Stimulated activated CD8-positive, alpha-beta memory T cell treated with anti-CD3 and anti-CD28 coated beads, Interleukin-12 subunit alpha, Interleukin-12 subunit beta, amount 100 ng/mL, for 24 hours (primary cell): ENCODE measurements at regions not wholly inside any gene's neighbourhood (a gene's known extent, or its start where the extent isn't known, plus 50 kb on each side); places are given as distances from the start of the nearest gene placed in this dataset.

Source experiments
- DNase-seq: peaks from one replicate; pipeline ENCODE4 v3.0.0-alpha.2; 2020; ENCODE audit errors: extremely low read depth

DNA sequence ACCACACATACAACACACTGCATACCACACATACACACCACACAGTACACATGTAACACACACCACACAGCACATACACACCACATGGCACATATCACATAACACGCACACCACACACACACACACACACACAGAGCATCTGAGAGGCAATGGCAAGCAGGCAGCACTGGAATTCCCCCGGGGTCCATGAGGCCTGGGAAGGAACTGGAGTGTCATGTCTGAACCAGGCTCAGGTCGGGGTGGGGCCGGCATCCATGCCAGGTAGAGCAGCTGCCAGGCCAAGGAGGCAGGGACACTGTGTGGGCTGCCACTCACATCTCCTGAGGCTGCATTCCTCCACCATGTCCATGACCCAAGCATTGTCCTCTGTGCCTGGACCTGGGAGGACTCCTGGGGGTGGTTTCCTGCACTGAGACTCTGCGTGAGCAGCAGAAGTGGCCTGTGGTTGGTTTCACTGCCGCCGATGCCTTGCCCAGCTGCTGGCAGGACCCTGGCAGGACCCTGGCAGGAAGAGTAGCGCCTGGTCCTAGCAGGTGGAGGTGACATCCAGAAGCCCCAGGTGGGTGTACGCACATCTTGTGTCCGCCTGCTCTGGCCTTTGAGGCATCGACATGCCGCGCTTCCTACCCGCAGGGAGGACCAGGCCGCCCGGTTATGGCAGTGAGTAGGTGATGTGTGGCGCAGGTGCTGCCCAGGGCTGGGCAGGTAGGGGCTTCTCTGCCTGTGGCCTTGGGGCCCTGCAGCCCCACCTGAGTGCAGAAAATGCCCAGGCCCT is 1280.4 kb downstream of the TBC1D22A start:
- no peak for DNase-seq

DNA sequence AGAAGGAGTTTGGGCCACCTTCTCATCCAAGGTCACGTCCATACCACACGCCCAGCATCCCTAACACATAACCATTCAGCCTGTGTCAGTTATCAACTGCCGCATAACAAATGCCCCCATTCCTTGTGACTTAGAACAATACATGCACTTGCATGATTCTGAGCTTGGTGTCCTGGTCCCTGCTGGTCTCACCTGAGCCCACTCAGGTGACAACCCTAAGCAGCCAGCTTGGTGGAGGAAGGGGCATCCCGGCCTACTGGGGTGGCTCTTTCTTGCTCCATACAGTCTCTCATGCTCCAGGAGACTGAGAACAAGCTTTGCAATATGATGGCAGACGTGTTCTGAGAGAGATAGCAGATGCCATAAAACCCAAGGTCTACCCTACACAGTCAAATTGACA is 1276.9 kb downstream of the TBC1D22A start:
- no peak for DNase-seq

DNA sequence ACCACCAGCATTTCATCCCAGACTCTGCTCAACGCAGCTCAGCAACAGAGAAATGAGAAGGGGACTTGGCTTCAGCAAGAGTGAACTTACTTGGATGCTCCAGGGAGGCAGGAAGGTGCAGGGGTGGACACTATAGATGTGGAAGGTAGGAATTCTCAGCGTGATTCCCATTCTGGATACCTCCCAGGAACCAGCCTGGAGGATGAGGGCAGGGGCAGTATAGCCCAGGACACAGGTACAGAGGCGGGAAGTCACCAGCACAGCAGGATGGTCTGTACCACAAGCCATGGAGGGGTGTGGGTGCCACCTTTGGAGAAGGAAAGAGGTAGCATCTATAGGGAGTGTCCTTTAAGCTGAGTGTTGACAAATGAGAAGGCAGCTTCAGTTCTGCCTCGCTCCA is 1275.2 kb downstream of the TBC1D22A start:
- no peak for DNase-seq

DNA sequence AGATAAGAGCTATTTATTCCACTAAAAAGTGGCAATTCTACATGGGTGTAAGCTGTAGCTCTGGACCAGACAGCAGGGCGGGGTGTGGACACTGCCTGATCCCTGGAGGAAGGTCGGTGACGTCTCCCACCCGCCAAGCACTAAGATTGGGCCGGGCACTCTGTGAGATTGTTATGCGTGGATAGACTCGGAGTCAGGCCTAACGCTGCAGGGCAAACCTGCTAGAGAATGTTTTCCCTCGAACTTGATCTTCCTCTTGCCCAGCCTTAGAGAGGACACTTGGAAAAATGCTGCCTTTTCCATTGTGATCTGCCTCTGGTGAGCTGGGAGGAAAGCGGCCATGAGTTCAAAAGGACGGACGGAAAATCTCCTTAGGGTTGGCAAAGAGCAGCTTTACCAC is 1273.4 kb downstream of the TBC1D22A start:
- DNase-seq: no peak

DNA sequence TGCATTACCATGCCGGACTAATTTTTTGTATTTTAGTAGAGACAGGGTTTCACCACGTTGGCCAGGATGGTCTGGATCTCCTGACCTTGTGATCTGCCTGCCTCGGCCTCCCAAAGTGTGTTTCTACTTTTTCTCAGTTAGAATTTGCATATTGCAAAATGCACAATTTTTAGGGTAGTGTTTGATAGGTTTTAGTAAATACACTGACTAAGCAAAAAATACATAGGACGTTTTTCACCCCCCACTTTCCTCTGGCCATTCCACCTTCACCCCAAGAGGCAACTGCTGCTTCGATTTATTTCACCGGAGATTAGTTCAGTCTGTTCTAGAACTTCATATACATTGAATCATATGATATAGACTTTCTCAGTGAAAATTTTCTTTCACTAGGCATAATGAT is 1269.1 kb downstream of the TBC1D22A start:
- DNase-seq: no peak

DNA sequence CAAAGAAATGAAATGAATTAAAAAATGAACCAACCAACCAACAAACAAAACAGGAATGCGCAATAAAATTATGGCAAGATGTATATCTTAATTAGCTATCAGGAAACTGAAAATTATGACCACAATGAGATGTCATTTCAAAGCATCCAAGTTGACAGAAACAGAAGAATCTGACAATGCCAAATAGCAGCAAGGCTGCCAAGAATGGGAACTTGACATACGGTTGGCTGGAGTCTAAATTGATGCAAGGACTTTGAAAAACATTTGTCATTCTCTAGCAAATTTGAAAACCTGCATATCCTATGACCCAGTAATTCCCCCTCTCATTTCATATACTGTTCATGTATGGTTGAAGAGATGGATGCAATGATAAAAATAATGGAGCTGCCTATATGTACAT is 1262.6 kb downstream of the TBC1D22A start:
- no peak for DNase-seq

DNA sequence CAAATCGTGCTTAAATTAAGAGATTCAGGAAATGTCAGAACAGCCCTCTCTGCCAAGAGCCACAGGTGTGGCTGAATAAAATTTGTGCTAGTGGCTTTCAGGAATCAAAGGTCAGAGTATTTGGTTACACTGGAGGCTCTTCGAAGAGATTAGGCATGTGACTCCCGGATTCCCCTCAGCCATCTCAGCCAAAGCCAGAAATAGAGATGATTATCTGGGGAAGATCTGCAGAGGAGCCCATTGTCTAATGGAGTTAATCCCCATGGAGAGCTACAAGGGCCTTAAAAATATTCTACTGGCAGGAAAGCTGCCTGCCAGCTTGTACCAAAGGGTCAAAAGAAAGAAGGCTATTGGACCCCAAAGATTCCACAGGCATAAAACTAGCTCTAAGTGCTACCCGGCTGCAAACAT is 1259.5 kb downstream of the TBC1D22A start:
- DNase-seq: no peak

DNA sequence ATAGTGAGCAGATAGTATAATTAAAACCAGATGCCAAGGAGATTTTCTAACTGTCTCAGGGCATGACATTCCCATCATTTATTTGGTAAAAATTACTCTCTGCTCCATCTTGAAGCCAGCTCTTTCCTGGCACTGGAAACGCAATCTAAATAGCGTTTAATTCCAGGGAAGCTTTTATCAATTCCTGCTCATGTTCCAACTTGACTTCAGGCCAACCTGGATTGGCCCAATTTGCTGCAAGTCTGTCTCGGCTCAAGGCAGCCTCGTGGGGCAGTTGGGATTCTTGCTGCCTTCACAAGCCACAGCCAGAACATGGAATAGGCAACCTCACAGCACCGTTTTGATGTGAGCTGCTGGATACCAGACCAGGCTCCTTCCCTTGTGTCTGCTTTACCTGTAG is 1255.9 kb downstream of the TBC1D22A start:
- no peak for DNase-seq

DNA sequence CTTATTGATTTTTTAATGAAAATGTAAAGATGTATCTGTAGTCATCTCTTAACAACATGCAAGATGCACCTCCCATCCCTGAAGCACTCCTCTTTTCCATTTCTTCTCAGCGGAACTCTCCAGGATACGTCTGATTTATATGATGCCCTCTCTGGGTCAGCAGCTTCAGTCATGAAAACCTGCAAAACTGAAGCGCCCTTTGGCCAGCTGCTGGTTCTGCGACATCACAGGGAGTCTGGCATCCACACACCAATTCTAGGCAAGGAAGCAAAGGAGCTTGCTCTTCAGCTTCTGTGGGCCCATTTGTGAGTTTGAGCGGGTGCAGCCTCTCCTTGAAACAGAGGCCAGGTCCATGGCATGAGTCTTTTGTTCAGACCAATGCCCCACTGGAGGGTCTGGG is 1253.3 kb downstream of the TBC1D22A start:
- DNase-seq: no peak

DNA sequence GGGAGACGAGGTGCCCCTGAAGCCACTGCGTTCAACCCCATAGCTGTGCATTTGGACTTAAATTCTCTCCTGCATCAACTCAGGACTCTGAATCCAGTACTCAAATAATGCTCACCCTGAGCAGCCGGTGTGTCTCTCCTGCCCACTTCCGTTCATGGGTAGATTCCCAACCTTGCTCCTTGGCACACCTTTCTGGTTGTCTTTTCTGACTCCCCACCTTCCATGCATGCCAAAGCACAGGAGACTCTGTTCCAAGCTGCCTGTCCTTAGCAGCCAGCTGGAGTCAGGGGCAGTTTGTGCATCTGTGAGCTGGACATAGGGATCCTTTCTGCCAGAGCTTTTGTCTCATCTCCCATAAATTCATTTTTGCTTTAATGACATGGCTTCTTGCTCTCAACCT is 1242.5 kb downstream of the TBC1D22A start:
- DNase-seq: no peak

DNA sequence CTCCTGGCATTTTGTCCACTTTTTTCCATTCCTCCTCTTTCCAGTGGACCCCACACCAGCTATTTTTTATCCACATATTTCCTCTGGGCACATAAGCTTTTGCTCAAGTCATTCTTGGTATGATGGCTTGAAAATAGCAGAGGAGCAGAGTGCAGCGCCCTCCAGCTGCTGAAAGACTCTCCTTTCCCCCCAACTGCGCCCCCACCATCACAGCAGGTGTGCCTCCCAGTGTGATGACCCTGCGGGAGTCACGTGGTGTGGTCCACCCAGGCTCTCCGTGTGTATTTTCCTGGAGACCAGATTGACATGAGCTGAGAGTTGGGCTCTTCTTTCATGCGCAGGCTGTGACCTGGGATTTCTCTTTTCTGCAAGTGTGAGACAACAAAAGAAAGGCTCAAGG is 1241.6 kb downstream of the TBC1D22A start:
- no peak for DNase-seq

DNA sequence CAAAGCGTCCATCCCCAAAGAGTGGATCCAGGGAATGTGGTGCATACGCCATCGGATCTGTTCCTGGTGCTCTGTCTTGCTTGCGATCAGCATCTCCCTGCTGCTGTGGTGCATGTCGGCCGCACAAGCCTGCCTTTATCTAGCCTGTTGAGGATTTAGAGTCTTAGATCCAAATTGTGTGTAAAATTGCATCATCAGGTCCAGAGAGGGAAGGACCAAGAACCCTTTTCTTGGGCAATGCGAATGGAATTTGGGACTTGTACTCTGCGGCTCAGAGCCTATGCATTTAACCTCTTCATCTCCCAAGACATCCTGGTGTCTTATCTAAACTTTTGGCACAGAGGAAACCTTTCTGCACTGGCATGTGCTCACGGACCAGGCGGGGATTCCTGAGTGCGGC is 1238.7 kb downstream of the TBC1D22A start:
- no peak for DNase-seq

DNA sequence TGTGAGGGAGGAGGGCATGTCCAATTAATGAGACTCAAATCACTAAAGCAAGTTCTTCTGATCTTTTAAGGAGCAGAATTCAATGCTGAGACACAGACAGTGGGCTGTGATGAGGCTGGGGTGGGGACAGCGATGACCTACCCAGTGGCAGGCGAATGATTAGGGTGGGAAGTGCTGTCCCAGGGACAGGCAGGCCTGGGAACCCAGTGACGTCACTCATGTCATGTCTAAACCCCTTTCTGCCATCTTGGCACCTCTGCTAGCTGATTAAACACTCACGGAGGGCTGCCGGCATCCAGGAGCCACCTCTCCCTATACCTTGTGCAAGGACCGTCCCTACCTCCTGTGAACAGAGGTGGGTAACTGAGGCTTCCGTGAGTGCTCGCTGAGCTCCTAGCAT is 1235.2 kb downstream of the TBC1D22A start:
- DNase-seq: no peak

DNA sequence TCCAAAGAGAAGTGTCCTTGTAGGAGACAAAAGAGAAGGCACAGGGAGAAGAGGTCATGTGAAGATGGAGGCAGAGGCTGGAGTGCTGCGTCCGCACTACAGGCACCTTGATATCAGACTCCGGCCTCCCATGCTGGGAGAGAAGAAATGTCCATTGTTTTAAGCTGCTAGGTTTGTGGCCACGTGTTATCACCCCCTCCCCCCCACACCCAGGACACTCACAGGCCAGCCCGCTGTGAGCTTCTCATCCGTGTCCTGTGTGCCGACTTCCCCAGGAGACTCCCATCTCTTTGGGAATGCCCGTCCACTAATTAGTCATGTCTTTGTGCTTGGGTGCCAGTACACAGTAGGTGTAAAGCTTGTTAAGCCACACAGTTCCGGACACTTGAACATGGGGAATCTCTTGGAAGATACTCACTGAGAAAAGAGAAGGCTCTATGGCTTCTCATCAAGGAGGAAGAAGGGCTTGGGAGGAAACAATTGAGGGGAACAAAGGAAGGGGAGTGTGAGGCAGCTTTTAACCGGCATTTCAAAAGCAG is 1234.7 kb downstream of the TBC1D22A start:
- no peak for DNase-seq

DNA sequence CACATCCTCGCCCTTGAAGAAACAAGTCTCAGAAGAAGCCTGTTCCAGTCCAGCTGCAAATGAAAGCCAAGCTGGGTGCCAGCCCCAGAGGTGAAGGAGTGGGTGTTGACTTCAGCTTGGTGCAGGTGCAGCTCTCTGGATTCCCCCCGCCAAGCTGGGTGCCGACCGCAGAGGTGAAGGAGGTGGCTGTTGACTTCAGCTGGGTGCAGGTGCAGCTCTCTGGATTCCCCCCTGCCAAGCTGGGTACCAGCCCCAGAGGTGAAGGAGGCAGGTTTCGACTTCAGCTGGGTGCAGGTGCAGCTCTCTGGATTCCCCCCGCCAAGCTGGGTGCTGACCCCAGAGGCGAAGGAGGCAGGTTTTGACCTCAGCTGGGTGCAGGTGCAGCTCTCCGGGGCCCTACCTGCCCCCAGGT is 1234.0 kb downstream of the TBC1D22A start:
- DNase-seq: no peak

DNA sequence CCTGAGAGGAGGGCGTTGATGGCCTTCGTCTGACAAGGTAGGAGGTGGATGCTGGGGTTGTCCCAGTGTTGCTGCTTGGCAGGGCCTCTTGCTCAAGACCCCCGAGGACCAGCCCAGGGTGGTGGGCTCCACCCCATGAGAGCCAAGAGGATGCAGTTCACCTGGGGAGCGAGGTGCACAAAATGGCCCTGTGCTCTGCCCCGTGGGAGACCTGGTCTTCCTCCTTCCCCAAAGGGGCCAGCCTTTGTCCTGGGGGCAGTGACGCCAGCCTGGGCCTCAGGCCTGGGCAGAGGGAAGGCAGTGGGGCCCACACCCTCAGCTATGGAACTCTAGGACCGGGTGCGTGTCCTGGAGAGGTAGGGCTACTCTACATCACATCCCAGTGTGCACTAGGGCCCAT is 1233.3 kb downstream of the TBC1D22A start:
- no peak for DNase-seq

DNA sequence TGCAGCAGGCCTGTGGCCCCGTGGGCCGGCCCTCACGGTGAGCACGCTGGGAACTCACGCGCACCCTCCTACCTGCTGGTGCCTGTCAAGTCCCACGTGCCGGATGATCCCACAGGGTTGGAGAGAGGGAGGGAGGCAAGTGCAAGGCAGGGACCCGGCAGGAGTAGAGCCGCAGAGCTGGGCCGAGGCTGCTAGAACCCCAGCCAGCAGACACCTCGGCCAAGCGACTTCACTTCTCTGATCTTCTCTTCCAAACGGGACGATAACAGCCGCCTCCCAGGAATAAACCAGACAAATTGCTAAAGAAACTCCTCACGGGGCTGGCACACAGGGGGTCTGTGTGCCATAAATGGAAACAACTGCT is 1232.8 kb downstream of the TBC1D22A start:
- DNase-seq: no peak

DNA sequence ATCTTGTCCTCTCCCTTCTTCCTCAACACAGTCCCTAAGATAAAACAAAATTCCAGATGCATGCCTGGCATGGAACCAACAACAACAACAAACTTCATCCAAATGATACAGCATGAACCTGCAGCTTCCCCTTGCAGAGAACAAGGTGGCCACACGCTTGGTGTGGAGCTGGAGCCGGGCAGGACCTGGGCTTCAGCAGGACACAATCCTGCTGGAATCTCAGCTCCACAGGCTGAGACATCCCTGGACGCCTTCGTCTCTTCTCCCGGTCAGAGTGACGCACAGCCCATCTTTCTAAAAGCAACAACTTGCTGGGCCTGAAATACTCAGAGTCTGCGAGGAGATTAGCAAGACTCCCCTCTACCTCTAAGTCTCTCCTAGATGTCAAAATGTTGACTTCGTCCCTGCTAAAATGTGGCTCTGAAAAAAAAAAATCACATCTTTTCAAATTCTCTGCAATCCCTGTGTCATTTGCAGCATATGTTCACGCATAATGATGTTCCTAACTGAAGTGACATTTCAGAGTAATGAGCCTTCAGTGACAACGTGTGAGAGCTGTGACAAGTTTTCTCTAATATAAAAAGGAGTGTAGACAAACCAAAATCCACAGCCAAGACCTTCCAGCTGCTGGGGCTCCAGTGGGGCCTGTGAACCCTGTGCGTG is 1232.3 kb downstream of the TBC1D22A start:
- DNase-seq: no peak

DNA sequence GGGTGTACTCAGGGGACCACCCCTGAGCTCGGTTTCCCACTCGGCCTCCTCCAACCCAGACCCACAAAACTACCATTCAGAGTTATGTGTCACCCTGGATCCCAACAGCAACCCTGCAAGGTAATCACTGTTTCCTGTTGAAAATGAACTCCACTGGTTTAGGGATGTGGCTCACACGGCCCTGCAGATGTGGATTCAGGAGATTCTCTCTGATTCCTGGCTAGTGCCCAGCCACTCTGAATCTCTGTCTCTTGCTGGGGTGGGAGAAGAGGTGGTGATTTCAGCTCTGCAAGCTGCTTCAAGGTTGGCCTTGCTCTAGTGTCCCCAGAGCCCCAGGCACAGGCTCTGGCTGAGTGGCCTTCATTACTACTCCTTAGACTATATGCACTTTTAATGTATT is 1231.6 kb downstream of the TBC1D22A start:
- no peak for DNase-seq

DNA sequence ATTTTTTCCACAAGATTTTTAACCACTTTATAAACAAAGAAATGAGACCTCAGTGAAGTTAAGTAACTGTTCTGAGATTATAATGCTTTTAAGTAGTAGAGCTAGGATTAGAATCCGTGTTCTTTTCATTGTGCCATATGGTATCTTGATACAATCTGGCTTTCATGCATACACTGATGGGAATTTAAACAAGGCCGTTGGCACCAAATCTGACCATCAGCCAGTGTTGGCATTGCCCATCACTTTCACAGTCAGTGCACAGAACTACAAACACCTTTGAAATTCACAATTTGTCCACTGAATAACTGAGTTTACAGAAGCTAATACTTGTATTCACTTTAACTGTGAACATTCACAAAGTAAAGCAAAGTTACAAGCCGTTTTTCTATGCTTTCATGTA is 1228.0 kb downstream of the TBC1D22A start:
- no peak for DNase-seq

DNA sequence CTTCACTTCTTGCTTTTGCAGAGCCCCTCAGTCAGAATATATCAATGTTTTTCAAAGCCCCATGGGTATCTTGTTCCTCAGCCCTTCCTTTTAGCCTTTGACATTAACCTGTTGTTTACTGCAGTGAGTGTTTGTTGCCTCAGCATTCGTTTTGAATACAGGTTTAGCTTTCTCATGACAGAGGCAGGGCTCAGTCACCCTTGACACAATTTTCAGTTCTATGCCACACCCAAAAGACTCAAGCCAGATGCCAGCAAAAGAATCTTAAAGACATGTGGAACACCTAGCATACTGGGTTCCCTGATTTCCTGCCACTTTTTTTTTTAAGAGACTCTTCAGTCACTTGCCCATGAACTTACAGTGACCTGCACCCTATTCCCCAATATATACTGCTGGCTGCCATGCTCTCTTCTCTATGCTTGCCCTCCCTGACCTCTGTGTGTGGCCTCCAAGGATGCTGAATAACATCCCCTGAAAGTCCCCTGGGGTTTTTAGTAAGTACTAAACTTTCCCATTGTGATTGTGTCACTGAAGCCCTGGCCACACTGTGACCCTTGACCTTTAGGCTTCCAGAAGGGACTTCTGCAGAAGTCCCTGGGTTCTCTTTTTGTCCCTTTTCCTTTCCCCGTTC is 1225.5 kb downstream of the TBC1D22A start:
- DNase-seq: no peak

DNA sequence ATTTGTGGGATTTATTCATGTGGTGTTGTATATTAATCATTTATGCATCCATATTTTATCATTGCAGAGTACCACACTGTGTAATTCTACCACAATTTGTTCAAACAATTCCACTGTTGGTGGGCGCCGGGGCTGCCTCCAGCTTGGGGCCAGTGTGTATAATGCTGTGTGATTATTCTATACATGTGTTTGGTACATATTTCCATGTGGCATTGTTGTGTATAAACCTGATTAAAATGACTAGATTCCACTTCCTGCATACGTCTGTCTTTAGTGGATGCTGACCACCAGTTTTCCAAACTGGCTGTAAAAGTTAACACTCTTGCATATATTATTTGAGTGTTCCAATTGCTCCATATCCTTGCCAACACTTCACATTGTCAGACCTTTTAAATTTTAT is 1213.8 kb downstream of the TBC1D22A start:
- no peak for DNase-seq

DNA sequence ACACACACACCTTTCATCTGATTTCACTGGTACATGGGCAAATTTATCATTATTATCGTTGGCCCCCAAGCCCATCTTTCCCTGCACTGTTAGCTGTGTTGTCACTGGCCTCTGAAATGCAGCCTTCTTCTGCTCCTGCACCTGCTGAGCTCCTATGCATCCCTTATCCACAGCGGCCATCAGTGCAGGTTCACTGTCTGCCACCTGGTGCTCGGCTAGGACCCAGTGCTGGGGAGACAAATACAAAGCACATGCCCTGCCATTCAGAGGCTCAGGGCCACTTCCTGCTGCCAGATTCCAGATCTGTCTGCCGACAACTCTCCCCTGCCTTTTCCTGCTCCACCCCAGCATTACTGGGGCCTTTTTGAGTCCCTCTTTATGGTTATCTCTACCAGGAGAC is 1205.4 kb downstream of the TBC1D22A start:
- no peak for DNase-seq
